ENCODE measurements at regions not wholly inside any gene's neighbourhood (a gene's known extent, or its start where the extent isn't known, plus 50 kb on each side); places are given as distances from the start of the nearest gene placed in this dataset.

DNA sequence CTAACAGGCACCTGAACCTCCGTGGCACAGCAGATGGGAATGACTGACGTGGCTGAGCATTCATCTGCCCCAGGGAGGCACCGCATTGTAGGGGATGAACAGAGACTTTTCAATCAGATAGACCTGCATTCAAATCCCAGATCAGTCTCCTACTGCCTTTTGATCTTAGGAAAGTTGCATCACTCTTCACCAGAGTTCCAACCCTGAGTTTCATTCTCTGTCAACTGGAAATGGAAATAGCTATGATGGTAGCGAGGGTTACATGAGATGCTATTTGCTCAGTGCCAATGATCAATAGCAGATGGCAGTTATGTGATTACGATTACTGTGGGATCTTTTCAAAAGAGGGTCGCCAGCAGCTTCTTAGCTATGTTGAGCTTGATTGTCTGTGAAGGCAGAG lies 189.3 kb upstream of the RFC3 start:
- TF ChIP-seq POLR2AphosphoS5 (IDR thresholded peaks at IDR 0.05) = no peak
- TF ChIP-seq, protein P1, sequence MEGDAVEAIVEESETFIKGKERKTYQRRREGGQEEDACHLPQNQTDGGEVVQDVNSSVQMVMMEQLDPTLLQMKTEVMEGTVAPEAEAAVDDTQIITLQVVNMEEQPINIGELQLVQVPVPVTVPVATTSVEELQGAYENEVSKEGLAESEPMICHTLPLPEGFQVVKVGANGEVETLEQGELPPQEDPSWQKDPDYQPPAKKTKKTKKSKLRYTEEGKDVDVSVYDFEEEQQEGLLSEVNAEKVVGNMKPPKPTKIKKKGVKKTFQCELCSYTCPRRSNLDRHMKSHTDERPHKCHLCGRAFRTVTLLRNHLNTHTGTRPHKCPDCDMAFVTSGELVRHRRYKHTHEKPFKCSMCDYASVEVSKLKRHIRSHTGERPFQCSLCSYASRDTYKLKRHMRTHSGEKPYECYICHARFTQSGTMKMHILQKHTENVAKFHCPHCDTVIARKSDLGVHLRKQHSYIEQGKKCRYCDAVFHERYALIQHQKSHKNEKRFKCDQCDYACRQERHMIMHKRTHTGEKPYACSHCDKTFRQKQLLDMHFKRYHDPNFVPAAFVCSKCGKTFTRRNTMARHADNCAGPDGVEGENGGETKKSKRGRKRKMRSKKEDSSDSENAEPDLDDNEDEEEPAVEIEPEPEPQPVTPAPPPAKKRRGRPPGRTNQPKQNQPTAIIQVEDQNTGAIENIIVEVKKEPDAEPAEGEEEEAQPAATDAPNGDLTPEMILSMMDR (IDR thresholded peaks at IDR 0.05) = no peak

Data from esophagus muscularis mucosa (tissue), 3 donors.